HG02759 (cell line): ENCODE measurements at regions not wholly inside any gene's neighbourhood (a gene's known extent, or its start where the extent isn't known, plus 50 kb on each side); places are given as distances from the start of the nearest gene placed in this dataset.

Source experiments
- ATAC-seq: cut with Tn5 transposase; IDR thresholded peaks from one replicate; pipeline ENCODE4 v1.9.1; 2021; ENCODE audit warnings: mild to moderate bottlenecking, moderate library complexity; ENCODE audit not compliant: unreplicated experiment

DNA sequence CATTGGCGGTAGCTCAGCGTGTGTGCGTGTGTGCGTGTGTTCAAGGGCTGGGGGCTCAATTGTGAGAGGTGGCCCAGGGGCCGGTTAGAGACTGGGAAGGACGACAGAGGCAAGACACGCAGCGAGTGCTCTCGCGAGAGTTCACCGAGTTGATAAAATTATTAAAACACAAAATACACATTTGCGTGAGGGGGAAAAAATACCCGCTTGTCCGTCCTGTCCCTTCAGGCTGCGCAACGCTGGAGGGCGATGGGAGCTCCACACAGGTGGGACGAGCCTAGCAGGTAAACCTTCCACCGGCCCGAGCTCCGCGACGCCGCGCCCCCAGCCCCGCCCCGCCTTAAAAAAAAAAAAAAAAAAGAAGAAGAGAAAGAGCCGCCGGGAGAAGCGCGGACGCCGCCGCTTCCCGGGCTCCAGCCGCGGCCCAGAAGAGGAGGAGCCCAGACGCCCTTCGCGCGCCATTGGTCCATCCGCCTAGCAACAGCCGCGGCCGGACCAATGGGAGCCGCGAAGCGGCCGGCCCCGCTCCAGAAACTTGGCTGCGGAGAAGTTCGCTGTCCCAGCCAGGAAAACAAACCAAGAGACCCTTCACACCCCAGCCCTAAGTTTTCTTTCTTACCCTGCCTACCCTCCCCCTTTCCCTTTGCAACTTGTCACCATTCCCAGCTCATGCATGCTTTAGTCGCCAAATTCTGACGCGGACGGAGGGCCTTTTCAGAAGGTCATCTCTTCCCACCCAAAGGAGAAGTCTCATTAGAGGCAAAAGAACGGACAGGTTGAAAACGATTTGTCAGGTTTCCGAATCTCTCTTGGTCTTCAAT, 169.9 kb upstream of the MAF start:
- ATAC-seq, result peak; percentile 99

DNA sequence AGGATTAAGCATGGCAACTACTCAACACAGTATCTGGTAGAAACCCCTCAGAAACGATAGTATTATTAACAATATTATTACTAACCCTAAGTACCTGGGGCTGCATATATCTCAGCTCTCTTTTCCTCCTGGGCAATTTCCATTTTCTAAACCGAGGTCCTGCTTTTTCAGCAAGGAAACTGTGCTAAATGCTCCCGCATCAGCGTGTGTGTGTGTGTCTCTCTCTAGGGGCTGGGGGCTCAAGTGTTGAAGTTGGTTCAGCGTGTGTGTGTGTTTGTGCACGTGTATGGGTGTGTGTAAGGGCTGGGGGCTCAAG, 169.3 kb upstream of the MAF start:
- ATAC-seq, result no peak

DNA sequence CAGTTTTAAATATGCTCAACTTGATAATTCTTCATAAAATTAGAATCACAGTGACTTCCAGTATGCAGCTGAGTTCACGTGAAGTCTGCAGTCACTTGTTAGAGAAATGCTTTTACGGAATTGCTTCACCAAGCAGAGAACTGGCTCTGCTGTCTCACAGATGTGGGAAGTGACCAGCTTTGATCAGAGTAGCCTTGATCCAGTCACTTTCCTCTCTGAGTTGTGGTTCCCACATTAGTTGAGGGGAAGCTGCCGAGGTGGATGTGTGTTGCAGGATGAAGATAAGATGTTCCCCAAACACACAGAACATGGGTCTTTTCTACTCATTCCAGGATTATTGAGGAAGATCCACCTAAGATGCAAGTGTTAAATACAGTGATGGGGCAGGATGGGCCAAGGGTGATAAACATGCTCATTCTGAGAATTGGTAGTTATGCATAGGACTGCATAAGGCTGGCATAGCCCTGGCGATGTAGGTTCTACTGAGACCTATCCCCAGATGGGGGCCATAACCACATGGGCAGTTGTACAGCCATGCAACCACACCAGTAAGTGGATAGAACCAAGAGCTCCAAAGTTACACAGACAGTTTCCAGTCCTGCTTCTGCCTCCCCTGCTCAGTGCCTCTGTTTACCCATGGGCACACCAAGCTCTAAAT, 168.9 kb upstream of the MAF start:
- ATAC-seq, result no peak

DNA sequence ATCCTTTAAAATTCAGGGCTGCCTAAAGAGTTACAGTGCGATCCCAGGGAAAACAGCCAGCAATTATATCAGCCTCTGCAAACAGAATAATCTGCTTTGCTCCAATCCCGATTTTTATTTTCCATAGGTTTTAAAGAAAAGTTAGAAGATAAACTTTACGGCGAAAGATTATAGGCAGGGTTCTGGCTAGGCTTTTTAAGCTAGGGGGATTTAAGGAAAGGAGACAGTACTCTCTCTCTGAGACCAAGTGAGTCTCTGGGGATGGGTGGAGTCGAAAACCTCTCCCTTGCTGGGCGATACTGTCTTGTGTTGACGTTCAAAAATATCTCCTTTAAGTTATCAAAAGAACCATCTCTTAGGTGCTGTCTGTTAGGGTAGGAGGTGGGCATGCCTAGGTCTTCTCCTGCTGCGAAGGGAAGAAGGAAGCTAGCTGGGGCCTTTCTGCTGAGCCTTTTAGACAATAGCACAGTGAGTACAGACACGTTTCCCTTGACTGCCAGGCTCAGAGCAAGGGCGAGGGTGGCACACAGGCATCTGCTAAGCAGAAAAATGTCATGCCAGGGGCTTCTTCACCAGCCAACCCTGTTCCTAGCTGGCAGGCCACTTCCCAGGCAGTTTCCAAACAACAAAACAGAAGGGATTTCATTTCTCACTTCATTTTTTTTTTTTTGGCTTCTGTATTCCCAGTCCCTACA, 167.9 kb upstream of the MAF start:
- no peak for ATAC-seq

DNA sequence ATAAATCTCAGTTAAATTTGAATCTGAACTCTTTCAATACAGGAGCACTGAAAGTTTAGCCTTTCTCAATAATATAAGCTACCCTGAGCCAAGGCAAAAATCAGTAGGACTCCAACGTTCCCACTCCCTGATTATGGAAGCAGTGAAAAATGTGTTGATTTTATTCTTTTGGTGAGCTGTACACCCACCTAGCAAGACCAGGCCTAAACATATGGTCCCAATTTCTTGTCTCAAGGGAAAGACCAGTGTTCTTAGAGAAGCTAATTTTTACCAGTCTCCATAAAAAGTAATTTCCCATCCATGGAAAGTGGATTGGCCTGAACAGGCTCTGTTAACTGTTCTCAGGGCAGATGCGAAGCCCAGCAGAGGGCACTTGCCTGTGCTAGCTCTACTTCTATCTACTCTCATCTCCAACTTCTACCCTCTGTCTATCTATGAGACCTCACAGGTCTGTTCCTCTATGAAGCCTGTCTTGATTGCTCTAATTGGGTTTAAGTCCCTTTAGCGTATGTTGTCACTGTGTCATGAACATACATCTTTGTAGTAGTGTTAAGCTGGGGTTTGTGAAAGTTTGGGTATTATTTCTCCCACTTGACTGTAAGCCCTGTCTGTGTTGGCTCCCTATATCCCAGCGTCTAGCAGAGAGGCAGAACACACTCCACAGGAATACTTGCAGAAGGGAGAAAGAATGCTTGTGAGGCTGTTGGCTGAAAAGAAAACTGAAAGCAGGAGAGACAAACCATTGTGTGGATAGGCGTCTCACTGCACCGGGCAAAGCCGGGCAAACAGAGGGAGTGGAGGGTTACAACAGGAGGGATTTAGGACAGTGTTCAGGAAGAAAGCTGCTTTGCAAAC, 167.1 kb upstream of the MAF start:
- ATAC-seq, result no peak

DNA sequence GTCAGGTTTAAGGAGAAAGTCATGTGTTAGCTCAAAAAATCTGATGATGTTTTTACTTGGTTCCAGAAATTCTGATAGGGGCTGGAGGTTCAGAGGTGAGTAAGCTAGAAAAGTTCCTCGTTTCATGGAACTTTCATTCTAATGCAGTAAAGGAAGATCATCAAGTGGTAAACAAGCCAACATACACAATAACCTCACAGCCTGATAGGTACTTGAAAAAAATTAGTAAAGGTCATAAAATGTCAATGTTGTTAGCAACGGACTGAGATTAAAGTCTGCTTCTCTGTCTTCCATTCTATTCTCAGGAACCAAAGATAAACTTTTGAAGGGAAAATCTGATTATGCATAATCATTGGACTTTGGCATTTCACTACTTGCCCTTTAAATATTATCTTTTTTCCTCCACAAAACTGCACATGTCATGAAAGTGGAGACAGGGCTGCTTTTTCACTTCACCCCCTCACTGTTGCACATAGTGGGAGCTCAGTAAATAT, 165.4 kb upstream of the MAF start:
- no peak for ATAC-seq

DNA sequence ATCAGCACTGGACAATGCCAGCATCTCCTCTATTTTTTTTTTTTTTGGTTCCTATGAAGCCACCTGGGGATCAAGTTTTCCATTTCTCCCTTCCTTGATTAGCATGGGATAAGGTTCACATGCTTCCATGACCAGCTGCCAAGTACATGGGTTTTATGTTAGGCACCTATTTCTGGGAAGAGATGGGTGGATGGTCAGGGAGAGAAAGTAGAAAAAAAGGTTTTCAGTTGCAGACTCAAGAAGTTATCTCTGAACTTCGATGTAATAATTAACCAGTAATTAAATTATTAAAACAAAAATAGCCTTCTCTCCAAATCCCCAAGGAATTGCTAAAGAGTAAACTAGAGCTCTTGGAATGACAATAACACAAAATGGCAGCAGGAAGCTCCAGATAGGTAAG, 164.9 kb upstream of the MAF start:
- ATAC-seq, result no peak

DNA sequence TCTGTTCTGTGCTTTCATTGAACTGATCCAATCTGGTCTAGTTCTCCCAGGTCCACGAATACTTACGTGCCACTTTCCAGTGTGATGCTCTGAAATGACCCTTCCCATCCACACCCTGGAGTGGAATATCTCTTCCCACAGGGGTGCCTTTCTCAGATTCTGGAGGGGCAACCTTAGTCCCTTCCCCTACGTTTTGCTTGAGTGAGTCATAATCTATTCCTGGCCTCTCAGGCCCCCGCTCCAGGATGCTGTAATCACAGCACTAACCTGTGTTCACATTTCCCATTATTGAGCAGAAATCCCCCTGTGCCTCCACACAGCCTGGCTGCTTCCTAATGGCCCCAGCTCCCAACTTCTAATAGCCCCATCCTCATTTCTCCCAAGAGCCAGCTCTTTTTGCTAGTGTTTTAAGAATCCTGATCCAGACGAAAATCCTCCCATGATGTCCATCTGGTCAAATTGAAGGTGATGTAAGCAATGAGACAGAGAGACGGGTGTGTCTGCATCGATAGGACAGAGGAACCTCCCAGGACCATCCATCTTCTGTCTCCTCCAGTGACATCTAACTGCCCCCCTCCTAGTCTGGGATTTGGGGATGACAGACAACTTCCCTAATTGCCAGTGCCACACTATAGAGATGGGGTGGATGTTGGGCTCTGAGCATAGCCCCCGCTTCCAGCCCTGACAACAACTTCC, 164.0 kb upstream of the MAF start:
- no peak for ATAC-seq

DNA sequence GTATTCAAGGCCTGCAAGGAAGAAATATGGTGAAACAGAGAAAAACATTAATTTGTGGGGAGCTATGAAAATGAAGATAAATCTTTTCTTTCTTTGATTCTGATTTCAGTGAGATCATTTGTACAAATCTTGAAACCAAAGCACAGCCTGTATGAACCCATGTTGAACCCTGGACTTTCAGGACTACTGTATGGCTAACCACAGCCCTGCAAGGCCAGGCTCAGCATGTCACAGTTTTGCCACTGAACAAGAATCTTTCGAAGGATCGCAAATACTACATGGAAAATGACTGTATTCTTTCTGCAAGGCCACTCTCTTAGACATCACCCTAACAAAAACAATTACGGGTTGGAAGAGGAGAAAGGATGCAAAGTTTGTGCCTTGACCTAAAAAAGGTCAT, 161.7 kb upstream of the MAF start:
- no peak for ATAC-seq

DNA sequence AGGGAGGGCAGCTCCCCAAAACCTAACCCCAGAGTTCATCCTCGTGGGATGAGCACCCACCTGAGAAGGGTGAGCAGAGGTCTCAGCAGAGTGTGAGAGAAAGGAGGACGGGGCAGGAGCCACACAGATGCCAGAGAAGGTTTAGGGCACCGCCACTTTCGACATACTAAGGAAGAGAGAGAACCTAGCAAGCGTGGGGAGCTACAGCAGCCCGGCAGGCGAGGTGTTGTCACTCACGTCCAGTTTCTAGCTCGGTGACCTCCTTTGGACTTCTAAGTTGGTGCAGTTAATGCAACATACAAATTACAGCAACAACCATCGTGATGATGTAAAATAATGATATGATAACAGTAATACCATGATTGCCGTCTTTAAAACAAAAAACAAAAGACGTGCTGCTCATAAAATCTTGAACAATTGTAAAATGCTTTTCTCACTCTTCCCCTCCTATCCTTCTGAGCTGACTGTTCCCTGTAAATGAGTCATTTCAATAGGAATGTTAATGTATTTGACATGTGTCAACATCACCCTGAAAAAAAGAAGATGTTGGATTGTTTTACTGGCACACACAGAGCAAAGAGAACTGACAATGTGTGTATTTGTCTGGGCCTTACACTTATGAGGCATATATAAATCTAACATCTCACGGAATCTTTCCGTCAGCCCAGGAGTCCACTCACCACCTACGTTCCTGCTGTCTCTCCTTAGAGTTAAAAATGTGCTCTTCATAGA, 158.2 kb upstream of the MAF start:
- ATAC-seq, result no peak

DNA sequence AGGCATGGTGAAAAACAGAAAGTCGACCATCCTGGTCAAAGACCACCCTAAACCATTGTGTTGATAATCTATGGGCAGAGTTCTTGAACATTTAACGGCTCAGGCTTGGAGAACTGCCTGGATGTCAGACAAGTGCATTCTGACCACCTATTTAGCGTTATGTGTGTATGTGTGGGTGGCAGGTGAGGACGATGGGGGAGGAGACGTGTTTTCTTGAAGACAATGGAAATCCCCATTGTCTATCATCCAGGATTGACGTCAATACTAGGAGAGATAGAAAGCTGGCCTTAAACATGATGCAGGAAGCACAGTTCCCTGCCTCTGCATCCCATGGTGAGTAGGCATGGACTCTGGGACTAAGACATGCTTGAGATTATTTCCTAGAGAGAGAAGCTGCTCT, 157.4 kb upstream of the MAF start:
- no peak for ATAC-seq

DNA sequence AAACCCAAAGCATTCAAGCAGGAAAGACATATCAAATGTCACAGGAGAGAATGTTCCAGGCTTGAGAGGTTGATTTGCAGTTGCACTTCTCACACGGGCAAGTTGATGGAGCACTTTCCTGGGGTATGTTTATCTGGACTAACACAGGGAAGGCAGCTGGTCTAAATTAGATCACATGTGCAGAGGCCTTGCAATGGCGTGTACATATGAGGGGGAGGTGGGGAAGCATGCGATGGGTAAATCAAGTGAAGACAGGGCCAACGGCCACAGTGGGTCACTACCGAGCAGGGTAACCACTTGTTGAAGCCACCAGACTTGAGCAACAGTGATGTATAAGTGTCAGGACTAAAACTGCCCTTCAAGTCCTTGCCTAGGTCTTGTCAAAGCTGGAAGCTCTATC, 156.6 kb upstream of the MAF start:
- ATAC-seq, result no peak

DNA sequence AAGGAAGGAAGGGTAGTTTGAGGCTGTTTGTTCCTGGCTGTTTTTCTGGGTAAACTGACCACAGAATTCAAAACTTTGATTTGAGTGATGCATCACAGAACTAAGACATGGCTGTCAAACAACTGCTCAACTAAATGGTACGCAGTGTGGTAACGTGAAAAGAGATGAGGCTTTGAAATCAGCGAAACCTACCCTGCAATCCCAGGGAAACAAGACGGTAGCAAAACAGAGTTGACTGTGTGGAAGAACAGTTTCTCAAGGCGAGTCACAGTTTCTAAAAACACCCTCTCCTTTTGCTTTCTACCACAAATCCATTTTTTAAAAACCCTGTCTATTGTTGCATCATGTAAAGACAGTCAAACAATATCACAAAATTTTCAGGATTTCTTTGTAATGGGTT, 156.0 kb upstream of the MAF start:
- ATAC-seq, result no peak

DNA sequence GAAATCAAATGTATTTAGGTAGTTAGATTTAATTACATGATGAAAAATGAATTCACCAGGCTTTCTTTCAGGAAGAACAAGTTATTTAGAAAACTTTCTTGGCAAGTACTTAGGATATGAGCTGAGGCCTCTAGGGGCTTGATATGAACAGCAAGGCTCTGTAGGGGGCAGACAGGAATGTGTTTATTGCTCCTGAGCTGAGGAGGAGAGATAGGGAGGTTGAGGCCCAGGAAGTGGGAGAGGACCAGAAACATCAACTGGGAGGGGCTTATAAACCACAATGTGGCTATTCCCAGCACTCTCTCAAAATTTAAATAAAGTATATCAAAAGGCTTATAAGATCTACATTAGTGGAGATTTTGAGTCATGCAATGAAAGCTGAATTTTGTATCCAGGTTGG, 154.0 kb upstream of the MAF start:
- ATAC-seq, result no peak

DNA sequence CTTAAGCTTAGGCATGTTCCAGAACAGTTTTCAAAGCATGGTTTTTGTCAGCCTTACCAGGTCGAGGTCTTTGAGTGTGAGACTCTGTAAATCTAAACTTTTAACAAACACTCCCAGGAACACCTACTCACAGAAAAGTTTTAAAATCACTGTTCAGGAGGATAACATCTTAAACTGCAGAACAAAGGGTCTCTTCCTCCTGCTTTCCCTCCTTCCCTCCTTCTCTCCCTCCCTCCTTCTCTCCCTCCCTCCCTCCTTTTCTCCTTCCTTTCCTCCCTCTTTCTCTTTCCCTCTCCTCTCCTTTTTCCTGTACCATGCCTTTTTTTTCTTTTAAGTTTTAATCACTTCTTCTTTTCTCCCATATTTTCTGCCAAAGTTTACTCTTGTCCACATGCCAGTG, 153.5 kb upstream of the MAF start:
- no peak for ATAC-seq

DNA sequence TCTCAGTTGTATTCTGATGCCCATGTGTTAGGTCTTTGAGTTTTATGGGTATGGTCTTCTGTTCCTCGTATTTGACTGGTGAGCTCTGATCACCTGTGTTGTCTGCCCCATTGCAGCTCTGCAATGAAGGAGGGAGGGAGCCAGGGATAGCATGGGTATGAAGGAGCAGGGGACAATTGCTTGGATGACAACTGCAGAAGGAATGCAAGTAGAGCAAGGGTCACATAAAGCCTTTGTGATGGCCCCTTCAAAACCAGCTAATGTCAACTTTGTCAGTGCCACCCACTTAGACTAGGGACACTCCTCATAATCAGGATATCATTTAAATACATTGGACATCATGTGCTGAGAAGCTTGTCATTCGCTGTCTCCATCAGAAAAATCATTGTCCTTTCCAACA, 152.7 kb upstream of the MAF start:
- ATAC-seq, result no peak

DNA sequence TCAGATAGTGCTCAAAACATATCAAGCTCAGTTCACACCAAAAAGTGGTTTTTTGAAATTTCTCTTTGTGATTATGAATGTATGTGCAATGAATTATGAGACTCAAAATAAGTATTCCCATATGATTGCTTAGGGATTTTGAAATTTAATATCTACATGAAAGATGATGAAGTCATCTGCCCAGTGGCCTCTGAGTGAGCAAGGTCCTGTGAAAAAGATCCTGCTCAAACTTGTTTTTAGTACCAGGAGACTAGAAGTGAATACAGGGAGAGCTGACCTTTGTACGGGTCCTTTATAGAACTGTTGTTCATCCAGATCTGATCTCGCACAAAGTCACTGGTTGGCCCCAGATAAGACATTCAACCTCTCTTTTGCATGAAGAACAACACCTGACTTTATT, 151.9 kb upstream of the MAF start:
- no peak for ATAC-seq

DNA sequence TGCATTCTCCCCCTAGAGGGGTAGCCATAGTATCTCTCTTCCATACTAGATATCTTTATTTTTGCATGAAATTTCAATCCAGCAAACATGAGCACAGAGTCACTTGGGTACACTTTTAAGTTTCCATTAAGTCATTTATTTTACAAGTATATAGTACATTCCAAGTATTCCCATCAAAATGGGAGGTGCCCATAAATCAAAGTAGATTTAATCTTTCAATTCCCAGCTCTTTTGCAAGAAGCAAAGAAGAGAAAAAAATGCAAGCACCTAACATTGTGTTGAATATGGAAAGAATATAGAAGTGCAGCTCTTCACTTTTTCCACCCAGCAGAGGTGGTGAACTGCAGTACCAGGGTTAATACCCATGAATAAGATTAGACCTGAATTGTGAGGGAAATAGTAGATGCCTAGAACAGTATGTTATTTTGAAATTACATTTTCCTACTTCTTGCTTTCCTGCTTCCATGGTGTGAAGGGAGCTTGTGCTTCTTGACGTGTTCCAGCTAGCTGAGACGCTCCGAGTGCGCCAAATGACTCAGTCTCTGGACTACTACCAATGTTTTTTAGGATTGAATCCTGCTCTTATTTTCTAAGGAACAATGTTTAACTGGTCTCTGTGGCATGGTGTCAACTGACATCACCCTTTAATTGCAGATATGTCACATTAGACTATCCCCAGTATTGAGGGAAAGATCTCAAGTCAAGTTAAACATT, 151.1 kb upstream of the MAF start:
- ATAC-seq, result no peak

DNA sequence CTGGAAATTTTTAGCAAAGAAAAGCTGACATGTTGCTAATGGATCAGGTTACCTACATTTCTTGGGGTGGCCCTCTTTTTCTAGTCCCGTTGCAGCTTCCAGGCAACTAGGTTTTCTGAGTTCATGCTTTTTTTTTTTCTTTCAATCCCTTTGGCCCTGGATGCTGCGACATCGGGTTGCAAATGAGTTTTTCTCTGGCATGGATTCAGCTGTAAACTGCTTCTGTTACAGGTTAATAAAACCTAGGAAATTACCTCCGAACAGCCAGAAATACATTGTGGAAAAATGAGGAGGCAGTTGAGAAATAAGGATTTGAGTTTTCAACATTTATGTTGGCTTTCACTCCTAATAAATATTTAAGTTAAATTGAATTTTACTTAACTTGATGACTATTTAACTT, 149.8 kb upstream of the MAF start:
- ATAC-seq, result no peak
